Endothelial cell of umbilical vein (primary cell): ENCODE measurements at regions not wholly inside any gene's neighbourhood (a gene's known extent, or its start where the extent isn't known, plus 50 kb on each side); places are given as distances from the start of the nearest gene placed in this dataset.

Experiments used
- BruUV-seq: library from RNA; stranded (reverse); fragments of 400-500 nt; replicated peaks from 2 replicates; lab custom pipeline; 2021; lab: Mats Ljungman, UMichigan
- CTCF ChIA-PET: fragments of 300-600, 350-600 bp; sonication (Branson Sonifier 250); formaldehyde crosslinking; loops from one replicate; lab custom pipeline; 2021; ENCODE audit warnings: antibody characterized with exemption, inconsistent platforms; lab: Charles Lee
- POLR2A ChIA-PET: fragments of 300-600, 350-600 bp; sonication (Branson Sonifier 250); formaldehyde crosslinking; loops from one replicate; lab custom pipeline; 2021; ENCODE audit warnings: antibody characterized with exemption, inconsistent platforms; lab: Charles Lee
- DNase-seq: peaks from one replicate; pipeline ENCODE4 v3.0.0-alpha.2; 2011; ENCODE audit warnings: low read depth, low spot score
- FAIRE-seq: peaks from 2 replicates; lab custom pipeline; 2011; peaks lifted over from hg19 to GRCh38; lab: Jason Lieb, UNC
- H2AFZ ChIP-seq: 2 replicates; pipeline ENCODE4 v1.6.0; 2012; ENCODE audit warnings: low read depth, low read length, control low read depth, inconsistent platforms
- H3K27ac ChIP-seq: 2 replicates; pipeline ENCODE4 v1.5.1; 2011; ENCODE audit warnings: low read depth, mild to moderate bottlenecking, control low read depth, low read length, moderate library complexity; ENCODE audit not compliant: insufficient read depth
- H3K27me3 ChIP-seq, 2 experiments: 2 replicates each; pipeline versions ENCODE4 v1.6.0 to v1.6.1; 2011; ENCODE audit warnings: low read length in 2 of 2, mixed read lengths in 1 of 2; ENCODE audit not compliant: control insufficient read depth in 2 of 2, insufficient read depth in 2 of 2
- H3K36me3 ChIP-seq, 2 experiments: 2 replicates in 1 of 2; 3 replicates in 1 of 2; pipeline ENCODE4 v1.5.1; 2011; ENCODE audit warnings: low read length in 2 of 2, mild to moderate bottlenecking in 1 of 2, moderate library complexity in 1 of 2; ENCODE audit not compliant: control insufficient read depth in 2 of 2, insufficient read depth in 2 of 2; ENCODE audit errors: extremely low read depth in 1 of 2
- H3K4me1 ChIP-seq: 3 replicates; pipeline ENCODE4 v1.5.1; 2011; ENCODE audit warnings: mild to moderate bottlenecking, low read length; ENCODE audit not compliant: control insufficient read depth, insufficient read depth; ENCODE audit errors: extremely low read depth
- H3K4me2 ChIP-seq: 2 replicates; pipeline ENCODE4 v1.6.1; 2011; ENCODE audit warnings: low read length, control low read depth, mixed read lengths; ENCODE audit not compliant: insufficient read depth
- H3K4me3 ChIP-seq, 3 experiments: fragments of 200-600 bp in 1 of 3; sonication (generic), shearing (Covaris generic) in 1 of 3; replicated peaks in 1 of 3; 2 replicates each; pipeline ENCODE4 v1.5.1; 2011 to 2016; ENCODE audit warnings: control low read depth in 3 of 3, low read length in 3 of 3, mild to moderate bottlenecking in 2 of 3, inconsistent platforms in 1 of 3, low read depth in 1 of 3, moderate library complexity in 1 of 3; ENCODE audit not compliant: insufficient read depth in 1 of 3
- H3K79me2 ChIP-seq: 2 replicates; pipeline ENCODE4 v1.6.0; 2012; ENCODE audit warnings: low read length, inconsistent platforms; ENCODE audit not compliant: control insufficient read depth, insufficient read depth
- H3K9ac ChIP-seq: replicated peaks from 2 replicates; pipeline ENCODE3; 2011; ENCODE audit warnings: low read length, control low read depth; ENCODE audit not compliant: insufficient read depth; ENCODE audit errors: extremely low read depth
- H3K9me1 ChIP-seq: replicated peaks from 3 replicates; pipeline ENCODE4 v1.6.0; 2011; ENCODE audit warnings: mild to moderate bottlenecking, low read length; ENCODE audit not compliant: control insufficient read depth, insufficient read depth; ENCODE audit errors: extremely low read depth
- H3K9me3 ChIP-seq: replicated peaks from 2 replicates; pipeline ENCODE4 v1.5.1; 2012; ENCODE audit warnings: low read length, inconsistent platforms; ENCODE audit not compliant: control insufficient read depth, insufficient read depth
- H4K20me1 ChIP-seq: replicated peaks from 2 replicates; pipeline ENCODE3; 2011; ENCODE audit warnings: mild to moderate bottlenecking, low read length; ENCODE audit not compliant: control insufficient read depth, insufficient read depth; ENCODE audit errors: extremely low read depth
- EZH2 ChIP-seq: IDR thresholded peaks from 2 replicates; pipeline ENCODE4 v1.6.1; 2012; ENCODE audit warnings: borderline replicate concordance, low read depth, mild to moderate bottlenecking, moderate library complexity, low read length, inconsistent platforms; ENCODE audit not compliant: severe bottlenecking
- FOS ChIP-seq: IDR thresholded peaks from 2 replicates; pipeline ENCODE4 v1.6.1; 2011; ENCODE audit warnings: mild to moderate bottlenecking, low read length, moderate library complexity, borderline replicate concordance; ENCODE audit not compliant: insufficient read depth
- GATA2 ChIP-seq: IDR thresholded peaks from 2 replicates; pipeline ENCODE4 v1.7.0; 2011; ENCODE audit warnings: low read depth, mild to moderate bottlenecking, moderate library complexity, mixed read lengths, low read length; ENCODE audit not compliant: insufficient read length, insufficient read depth
- JUN ChIP-seq: IDR thresholded peaks from 2 replicates; pipeline ENCODE4 v1.6.1; 2011; ENCODE audit warnings: borderline replicate concordance, low read depth; ENCODE audit not compliant: insufficient read length, insufficient read depth
- MYC ChIP-seq: IDR thresholded peaks from one replicate; pipeline ENCODE4 v1.6.1; 2011; ENCODE audit warnings: mild to moderate bottlenecking, low read depth, low read length
- POLR2A ChIP-seq: IDR thresholded peaks from 2 replicates; pipeline ENCODE4 v1.6.1; 2012; ENCODE audit warnings: low read depth, mild to moderate bottlenecking, control low read depth, low read length
- POLR2AphosphoS5 ChIP-seq: IDR thresholded peaks from 2 replicates; pipeline ENCODE4 v1.6.1; 2012; ENCODE audit warnings: low read depth, mild to moderate bottlenecking, control low read depth, low read length, moderate library complexity; ENCODE audit not compliant: insufficient read depth
- dilution Hi-C: fragments of 300-500 bp; cut with MboI; formaldehyde crosslinking; loops from one replicate; pipeline ENCODE4 v1.15.0; 2019; ENCODE audit warnings: low sequenced_read_pairs; ENCODE audit not compliant: extremely low pct_ligation_motif_present
- intact Hi-C: fragments of 100-400 bp; cut with micrococcal nuclease; formaldehyde crosslinking; loops from one replicate; pipeline ENCODE4 v1.10.0; 2022
- TF ChIP-seq, protein P1 (sequence below), 2 donors: IDR thresholded peaks; 1 replicate in 1 of 2; 2 replicates in 1 of 2; pipeline ENCODE4 v1.5.1; 2011; ENCODE audit warnings: low read length in 2 of 2, mild to moderate bottlenecking in 2 of 2, moderate library complexity in 2 of 2, control low read depth in 1 of 2, inconsistent platforms in 1 of 2, low read depth in 1 of 2; ENCODE audit not compliant: insufficient read depth in 1 of 2; ENCODE audit errors: extremely low read depth in 1 of 2
- TF ChIP-seq, protein P2 (sequence below): IDR thresholded peaks from 2 replicates; pipeline ENCODE4 v1.6.1; 2011; ENCODE audit not compliant: insufficient read depth, insufficient read length

DNA sequence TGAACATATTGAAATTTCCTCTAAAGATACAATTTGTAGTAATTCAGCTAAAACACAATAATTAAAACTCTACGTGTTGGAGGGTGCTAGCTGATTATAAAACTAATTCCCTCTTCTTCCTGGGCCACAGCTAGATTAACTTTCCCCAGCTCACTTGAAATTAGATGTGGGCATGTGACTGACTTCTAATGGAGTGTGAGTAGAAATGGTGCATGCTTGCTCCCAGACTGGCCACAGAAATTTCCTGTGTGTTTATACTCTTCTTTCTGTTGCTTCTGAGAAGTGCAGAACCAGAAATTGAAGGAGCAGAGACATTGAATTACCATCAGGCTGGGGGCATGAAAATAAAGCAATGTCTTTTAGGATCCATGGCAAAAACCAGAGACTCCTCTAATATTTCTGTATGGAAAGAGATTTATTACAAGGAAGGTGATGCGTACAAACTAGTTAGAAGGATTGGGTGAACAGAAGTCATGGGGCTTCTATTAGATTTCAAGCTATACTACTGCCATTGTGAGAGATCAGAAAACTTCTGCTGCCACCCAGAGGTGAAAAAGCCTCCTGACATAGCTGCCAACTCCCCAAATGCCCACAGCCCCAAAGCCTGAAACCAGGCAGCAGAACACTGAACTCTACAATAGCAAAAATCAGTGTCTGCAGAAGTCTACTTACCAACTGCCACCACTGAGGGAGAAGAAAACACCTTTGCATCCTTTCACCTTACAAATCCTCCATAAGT lies 379.2 kb upstream of the MIR17HG start:
- Histone ChIP-seq H3K9me1 (no peaks in the 10 kb centered on the region), H3K4me3 (no peak overlapping the region), H2AFZ (no peak overlapping the region), H3K36me3 (no peaks in the 10 kb centered on the region), H3K79me2 (no peaks in the 10 kb centered on the region), H3K27me3 (no peaks in the 10 kb centered on the region), H3K4me2 (no peak overlapping the region), H3K27ac (no peak overlapping the region), H3K9me3 (no peaks in the 10 kb centered on the region), H3K9ac (no peak overlapping the region), H3K4me1 (no peaks in the 10 kb centered on the region), H4K20me1 (no peaks in the 10 kb centered on the region)
- no peak for DNase-seq
- dilution Hi-C loops = no loop called here
- POLR2A ChIA-PET = no interaction called here
- TF ChIP-seq FOS (no peak), EZH2 (no peak), POLR2A (no peak)
- intact Hi-C loops = no loop called here
- no peak for FAIRE-seq
- CTCF ChIA-PET = no interaction called here
- BruUV-seq = no TSS peak

DNA sequence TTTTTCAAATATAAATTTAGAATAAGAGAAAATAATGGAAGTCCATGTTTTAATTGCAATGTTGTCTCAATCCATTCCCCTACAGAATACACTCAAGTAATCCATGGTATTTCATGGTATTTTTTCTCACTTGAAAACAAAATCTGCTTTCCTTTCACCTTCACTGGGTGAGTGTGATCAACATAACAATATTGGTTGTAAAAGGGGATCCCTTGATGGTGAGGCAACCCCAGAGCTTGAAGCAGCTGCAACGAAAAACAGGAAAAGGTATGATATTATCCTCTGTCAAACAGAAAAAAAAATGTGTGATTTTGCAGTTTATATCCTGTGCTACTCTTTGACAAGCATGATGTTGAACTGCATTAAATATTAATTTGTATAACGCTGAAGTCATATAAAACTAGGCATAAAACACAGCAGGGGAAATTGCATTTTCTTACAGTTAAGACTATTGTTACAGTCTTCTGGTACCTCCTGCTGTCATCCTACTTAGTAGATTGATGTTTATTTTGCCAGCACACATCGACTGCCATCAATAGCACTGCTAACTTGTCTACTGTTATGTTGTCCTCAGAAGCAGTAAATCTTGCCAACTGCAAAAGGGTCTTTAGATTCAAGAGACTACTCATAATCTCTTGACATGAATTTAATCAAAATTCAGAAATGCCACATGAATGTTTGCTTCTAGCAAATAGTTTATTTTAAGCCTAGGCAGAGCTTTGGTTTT lies 373.1 kb upstream of the MIR17HG start:
- H3K9me1 ChIP-seq = no peaks in the 10 kb centered on the region
- TF ChIP-seq POLR2AphosphoS5 (no peak), EZH2 (no peak), POLR2A (no peak), JUN (no peak), MYC (no peak), GATA2 (no peak), FOS (no peak)
- TF ChIP-seq, protein P1, sequence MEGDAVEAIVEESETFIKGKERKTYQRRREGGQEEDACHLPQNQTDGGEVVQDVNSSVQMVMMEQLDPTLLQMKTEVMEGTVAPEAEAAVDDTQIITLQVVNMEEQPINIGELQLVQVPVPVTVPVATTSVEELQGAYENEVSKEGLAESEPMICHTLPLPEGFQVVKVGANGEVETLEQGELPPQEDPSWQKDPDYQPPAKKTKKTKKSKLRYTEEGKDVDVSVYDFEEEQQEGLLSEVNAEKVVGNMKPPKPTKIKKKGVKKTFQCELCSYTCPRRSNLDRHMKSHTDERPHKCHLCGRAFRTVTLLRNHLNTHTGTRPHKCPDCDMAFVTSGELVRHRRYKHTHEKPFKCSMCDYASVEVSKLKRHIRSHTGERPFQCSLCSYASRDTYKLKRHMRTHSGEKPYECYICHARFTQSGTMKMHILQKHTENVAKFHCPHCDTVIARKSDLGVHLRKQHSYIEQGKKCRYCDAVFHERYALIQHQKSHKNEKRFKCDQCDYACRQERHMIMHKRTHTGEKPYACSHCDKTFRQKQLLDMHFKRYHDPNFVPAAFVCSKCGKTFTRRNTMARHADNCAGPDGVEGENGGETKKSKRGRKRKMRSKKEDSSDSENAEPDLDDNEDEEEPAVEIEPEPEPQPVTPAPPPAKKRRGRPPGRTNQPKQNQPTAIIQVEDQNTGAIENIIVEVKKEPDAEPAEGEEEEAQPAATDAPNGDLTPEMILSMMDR (IDR thresholded peaks at IDR 0.05; ENCODE audit: extremely low read depth in 1 of 2, insufficient read depth in 1 of 2, low read depth in 1 of 2, low read length in 2 of 2) = no peak
- TF ChIP-seq, protein P2, sequence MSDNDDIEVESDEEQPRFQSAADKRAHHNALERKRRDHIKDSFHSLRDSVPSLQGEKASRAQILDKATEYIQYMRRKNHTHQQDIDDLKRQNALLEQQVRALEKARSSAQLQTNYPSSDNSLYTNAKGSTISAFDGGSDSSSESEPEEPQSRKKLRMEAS = no peak
- no TSS peak for BruUV-seq
- H3K4me2 ChIP-seq = no peak overlapping the region
- DNase-seq (no peak), FAIRE-seq (no peak)
- no peak overlapping the region for H3K27ac ChIP-seq
- no peaks in the 10 kb centered on the region for H4K20me1 ChIP-seq
- CTCF ChIA-PET = no interaction called here
- H3K9ac ChIP-seq = no peak overlapping the region
- no peaks in the 10 kb centered on the region for H3K9me3 ChIP-seq
- POLR2A ChIA-PET = no interaction called here
- H3K27me3 ChIP-seq = no peaks in the 10 kb centered on the region
- H3K36me3 ChIP-seq = no peaks in the 10 kb centered on the region
- H3K4me3 ChIP-seq = no peak overlapping the region
- no peak overlapping the region for H2AFZ ChIP-seq
- H3K79me2 ChIP-seq = no peaks in the 10 kb centered on the region
- intact Hi-C loops = no loop called here
- dilution Hi-C loops = no loop called here
- H3K4me1 ChIP-seq = no peaks in the 10 kb centered on the region
